ENCODE measurements at regions not wholly inside any gene's neighbourhood (a gene's known extent, or its start where the extent isn't known, plus 50 kb on each side); places are given as distances from the start of the nearest gene placed in this dataset.

- Mint-ChIP-seq H3K9me3 (peaks cover 0 to 2% (median 0%) of the 10 kb centered on the region in 11 donors), H3K27me3 (peaks cover 19 to 55% (median 27%) of the 10 kb centered on the region in 5 donors), H3K4me1 (peaks cover 0 to 24% (median 9%) of the 10 kb centered on the region in 7 donors), H3K27ac (no peak overlapping the region), H3K36me3 (no peaks in the 10 kb centered on the region), H3K4me3 (no peak overlapping the region)
- H3K9me3 ChIP-seq (ENCODE audit: control insufficient read depth in 2 of 3, low read length in 3 of 3): no peaks in the 10 kb centered on the region
- CTCF ChIA-PET: interaction anchor here (0.9 kb wide), 2 partner anchors 354 to 431 kb away, joined by 3 read pairs; no protein-coding TSS in a partner anchor
- H3K4me1 ChIP-seq (ENCODE audit: control insufficient read depth in 2 of 2, insufficient read depth in 2 of 2, low read length in 2 of 2): peaks cover 0 to 3% of the 10 kb centered on the region in 2 donors
- H3K27me3 ChIP-seq (ENCODE audit: control insufficient read depth in 2 of 2, insufficient read depth in 2 of 2, low read length in 2 of 2): peaks cover 0 to 6% of the 10 kb centered on the region in 2 donors
- DNase-seq (no peak), ATAC-seq (no peak)
- H3K27ac ChIP-seq (ENCODE audit: low read depth, low read length): no peak overlapping the region
- POLR2A ChIA-PET: no interaction called here
- no peaks in the 10 kb centered on the region for H3K36me3 ChIP-seq (ENCODE audit: control insufficient read depth in 2 of 3, insufficient read depth in 3 of 3, low read length in 3 of 3)
- H3K4me3 ChIP-seq (ENCODE audit: low read length): no peak overlapping the region
- intact Hi-C loops (cut with micrococcal nuclease): no loop called here
These were observed 65.4 kb upstream of the CASZ1 start for GRCh38 chr1:10861822-10862221.

DNA sequence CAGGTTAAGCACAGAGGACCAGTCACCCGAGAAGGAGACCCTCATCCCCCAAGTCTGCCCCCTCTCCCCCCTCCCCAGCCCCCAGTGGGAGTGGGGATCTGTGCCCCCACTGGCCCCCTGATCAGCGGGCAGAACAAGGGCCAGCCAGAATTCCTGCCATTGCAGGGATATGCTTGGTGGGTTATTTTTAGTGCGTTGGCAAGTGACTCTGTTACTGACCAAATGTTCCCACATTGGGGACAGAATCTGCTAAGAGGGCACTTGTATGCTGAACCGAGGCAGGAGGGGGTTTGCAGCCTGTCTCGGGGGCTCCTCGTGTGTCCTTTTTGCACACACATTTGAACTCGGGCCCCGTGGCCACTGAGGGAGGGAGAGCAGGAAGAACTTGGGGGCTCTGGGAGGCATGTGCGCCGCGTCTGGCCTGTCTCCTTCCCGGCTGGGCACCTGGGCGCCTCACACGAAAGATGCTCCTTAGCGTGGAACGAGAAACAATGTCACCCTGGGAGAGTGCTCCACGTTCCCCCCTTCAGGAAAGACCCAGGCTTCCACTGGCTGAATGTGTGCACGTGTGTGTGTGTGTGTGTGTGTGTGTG lies 66.4 kb upstream of the CASZ1 start:
- Histone ChIP-seq H3K4me3 (ENCODE audit: low read length) (no peak overlapping the region), H3K4me1 (ENCODE audit: control insufficient read depth in 2 of 2, insufficient read depth in 2 of 2, low read length in 2 of 2) (peaks cover 0 to 7% of the 10 kb centered on the region in 2 donors), H3K9me3 (ENCODE audit: control insufficient read depth in 2 of 3, low read length in 3 of 3) (no peaks in the 10 kb centered on the region), H3K27ac (ENCODE audit: low read depth, low read length) (no peak overlapping the region), H3K36me3 (ENCODE audit: control insufficient read depth in 2 of 3, insufficient read depth in 3 of 3, low read length in 3 of 3) (no peaks in the 10 kb centered on the region), H3K27me3 (ENCODE audit: control insufficient read depth in 2 of 2, insufficient read depth in 2 of 2, low read length in 2 of 2) (peaks cover 0 to 6% of the 10 kb centered on the region in 2 donors)
- ATAC-seq: no peak
- intact Hi-C loops (cut with micrococcal nuclease): no loop called here
- POLR2A ChIA-PET: no interaction called here
- Mint-ChIP-seq H3K27ac (no peak overlapping the region), H3K4me1 (peaks cover 6 to 31% (median 15%) of the 10 kb centered on the region in 7 donors), H3K4me3 (no peak overlapping the region), H3K9me3 (peaks cover 0 to 2% (median 0%) of the 10 kb centered on the region in 11 donors), H3K36me3 (no peaks in the 10 kb centered on the region), H3K27me3 (peaks cover 25 to 62% (median 33%) of the 10 kb centered on the region in 5 donors)
- no peak for DNase-seq
- CTCF ChIA-PET: no interaction called here

GRCh38 chr1:10863886-10864285 lies 67.4 kb upstream of the CASZ1 start:
- peak overlapping the region in 1 of 9 donors; percentile 3 for H3K27ac Mint-ChIP-seq
- H3K9me3 Mint-ChIP-seq: peaks cover 0 to 2% (median 0%) of the 10 kb centered on the region in 11 donors
- Histone ChIP-seq H3K9me3 (ENCODE audit: control insufficient read depth in 2 of 3, low read length in 3 of 3) (no peaks in the 10 kb centered on the region), H3K27me3 (ENCODE audit: control insufficient read depth in 2 of 2, insufficient read depth in 2 of 2, low read length in 2 of 2) (peaks cover 0 to 10% of the 10 kb centered on the region in 2 donors), H3K4me1 (ENCODE audit: control insufficient read depth in 2 of 2, insufficient read depth in 2 of 2, low read length in 2 of 2) (peaks cover 0 to 7% of the 10 kb centered on the region in 2 donors), H3K4me3 (ENCODE audit: low read length) (no peak overlapping the region), H3K27ac (ENCODE audit: low read depth, low read length) (no peak overlapping the region), H3K36me3 (ENCODE audit: control insufficient read depth in 2 of 3, insufficient read depth in 3 of 3, low read length in 3 of 3) (no peaks in the 10 kb centered on the region)
- ATAC-seq (no peak), DNase-seq (no peak)
- H3K27me3 Mint-ChIP-seq: peaks cover 33 to 72% (median 43%) of the 10 kb centered on the region in 5 donors
- ChIA-PET CTCF (interaction anchor here (0.6 to 1.8 kb wide), 2 partner anchors 15 to 369 kb away, joined by 3 to 5 read pairs; no protein-coding TSS in a partner anchor), POLR2A (no interaction called here)
- H3K4me1 Mint-ChIP-seq: peaks cover 8 to 32% (median 15%) of the 10 kb centered on the region in 7 donors
- no peak overlapping the region for H3K4me3 Mint-ChIP-seq
- no peaks in the 10 kb centered on the region for H3K36me3 Mint-ChIP-seq
- intact Hi-C loops (cut with micrococcal nuclease): no loop called here

GRCh38 chr1:10864776-10865175 lies 68.3 kb upstream of the CASZ1 start:
- H3K4me3 ChIP-seq (ENCODE audit: low read length): no peak overlapping the region
- H3K9me3 ChIP-seq (ENCODE audit: control insufficient read depth in 2 of 3, low read length in 3 of 3): no peaks in the 10 kb centered on the region
- no peak overlapping the region for H3K27ac ChIP-seq (ENCODE audit: low read depth, low read length)
- H3K27ac Mint-ChIP-seq: peak overlapping the region in 1 of 9 donors; percentile 28
- no peaks in the 10 kb centered on the region for H3K36me3 Mint-ChIP-seq
- intact Hi-C loops (cut with micrococcal nuclease): loop anchor here in 1 of 2 donors (5.0 kb wide), 1 partner anchor 432 kb away; the partner anchor contains the start of gene CENPS
- DNase-seq: no peak
- peaks cover 0 to 2% (median 0%) of the 10 kb centered on the region in 11 donors for H3K9me3 Mint-ChIP-seq
- H3K4me1 Mint-ChIP-seq: peaks cover 8 to 32% (median 15%) of the 10 kb centered on the region in 7 donors
- peak overlapping the region in 4 of 10 donors; percentile 2 to 40 (median 28) for H3K4me3 Mint-ChIP-seq
- ATAC-seq: no peak
- peaks cover 36 to 79% (median 46%) of the 10 kb centered on the region in 5 donors for H3K27me3 Mint-ChIP-seq
- H3K36me3 ChIP-seq (ENCODE audit: control insufficient read depth in 2 of 3, insufficient read depth in 3 of 3, low read length in 3 of 3): no peaks in the 10 kb centered on the region
- H3K4me1 ChIP-seq (ENCODE audit: control insufficient read depth in 2 of 2, insufficient read depth in 2 of 2, low read length in 2 of 2): peaks cover 0 to 7% of the 10 kb centered on the region in 2 donors
- ChIA-PET POLR2A (no interaction called here), CTCF (interaction anchor here (1.1 to 1.8 kb wide), 3 partner anchors 368 to 439 kb away, joined by 3 to 5 read pairs (median 3); no protein-coding TSS in a partner anchor)
- H3K27me3 ChIP-seq (ENCODE audit: control insufficient read depth in 2 of 2, insufficient read depth in 2 of 2, low read length in 2 of 2): peaks cover 0 to 14% of the 10 kb centered on the region in 2 donors

DNA sequence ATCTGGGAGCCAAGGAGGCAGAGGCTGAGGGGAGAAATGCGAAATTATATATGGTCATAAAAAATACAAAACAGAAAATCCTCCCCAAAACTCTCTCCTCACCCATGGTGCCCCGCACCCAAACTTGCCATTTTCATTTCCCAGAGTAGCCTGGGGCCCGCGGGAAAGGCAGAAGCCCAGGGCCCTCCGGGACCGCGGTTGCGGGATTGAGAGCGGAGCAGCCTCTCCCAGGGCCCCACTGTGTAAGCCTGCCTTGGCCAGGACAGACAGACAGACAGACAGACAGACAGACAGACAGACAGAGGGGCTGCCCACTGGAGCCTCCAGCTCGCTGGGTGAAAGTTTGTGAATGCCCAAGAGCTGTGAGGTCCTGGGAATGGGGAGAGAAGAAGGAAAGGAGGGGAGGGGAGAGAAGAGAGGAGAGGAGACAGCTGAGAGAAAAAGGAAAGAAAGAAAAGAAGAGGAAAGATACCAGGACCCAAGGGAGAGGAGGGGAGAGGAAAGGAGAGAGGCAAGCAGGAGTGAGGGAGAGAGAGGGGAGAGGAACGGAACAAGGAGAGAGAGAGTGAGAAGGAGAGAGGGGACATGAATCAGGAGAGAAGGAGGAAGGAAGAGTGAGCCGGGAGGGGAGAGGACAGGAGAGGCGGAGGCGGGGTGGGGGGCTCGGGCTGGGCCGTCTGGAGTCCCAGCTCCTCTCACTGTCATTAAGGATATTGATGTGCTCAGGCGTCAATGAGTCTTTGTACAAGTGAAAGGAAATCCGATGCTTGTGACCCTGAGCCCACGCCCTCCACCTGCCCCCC lies 69.3 kb upstream of the CASZ1 start:
- H3K27ac Mint-ChIP-seq: peak overlapping the region in 1 of 9 donors; percentile 78

More for the DNA sequence above, 69.3 kb upstream of the CASZ1 start:
- H3K27me3 Mint-ChIP-seq: peaks cover 42 to 77% (median 52%) of the 10 kb centered on the region in 5 donors
- ChIA-PET POLR2A (interaction anchor here (1.0 kb wide), 1 partner anchor 19 kb away, joined by 3 read pairs; no protein-coding TSS in a partner anchor), CTCF (interaction anchor here (0.6 to 1.3 kb wide), 6 partner anchors 13 to 440 kb away, joined by 3 to 4 read pairs (median 3); no protein-coding TSS in a partner anchor)
- no peaks in the 10 kb centered on the region for H3K9me3 ChIP-seq (ENCODE audit: control insufficient read depth in 2 of 3, low read length in 3 of 3)
- peak overlapping the region in 8 of 10 donors; percentile 26 to 82 (median 55) for H3K4me3 Mint-ChIP-seq
- peaks cover 8 to 32% (median 15%) of the 10 kb centered on the region in 7 donors for H3K4me1 Mint-ChIP-seq
- peaks cover 0 to 2% (median 0%) of the 10 kb centered on the region in 11 donors for H3K9me3 Mint-ChIP-seq
- H3K36me3 ChIP-seq (ENCODE audit: control insufficient read depth in 2 of 3, insufficient read depth in 3 of 3, low read length in 3 of 3): no peaks in the 10 kb centered on the region
- peaks cover 0 to 7% of the 10 kb centered on the region in 2 donors for H3K4me1 ChIP-seq (ENCODE audit: control insufficient read depth in 2 of 2, insufficient read depth in 2 of 2, low read length in 2 of 2)
- peaks cover 0 to 15% of the 10 kb centered on the region in 2 donors for H3K27me3 ChIP-seq (ENCODE audit: control insufficient read depth in 2 of 2, insufficient read depth in 2 of 2, low read length in 2 of 2)
- no peak for DNase-seq
- no peaks in the 10 kb centered on the region for H3K36me3 Mint-ChIP-seq
- H3K27ac ChIP-seq (ENCODE audit: low read depth, low read length): no peak overlapping the region
- no peak overlapping the region for H3K4me3 ChIP-seq (ENCODE audit: low read length)
- intact Hi-C loops (cut with micrococcal nuclease): loop anchor here in 1 of 2 donors (2.0 to 5.0 kb wide), 3 partner anchors 75 to 433 kb away; partner anchors contain the start of gene CENPS
- no peak for ATAC-seq
